HT-29 (cell line): ENCODE measurements at regions not wholly inside any gene's neighbourhood (a gene's known extent, or its start where the extent isn't known, plus 50 kb on each side); places are given as distances from the start of the nearest gene placed in this dataset.

Experiments
- DNase-seq: peaks from one replicate; pipeline ENCODE4 v3.0.0-alpha.2; 2015; ENCODE audit warnings: low spot score

DNA sequence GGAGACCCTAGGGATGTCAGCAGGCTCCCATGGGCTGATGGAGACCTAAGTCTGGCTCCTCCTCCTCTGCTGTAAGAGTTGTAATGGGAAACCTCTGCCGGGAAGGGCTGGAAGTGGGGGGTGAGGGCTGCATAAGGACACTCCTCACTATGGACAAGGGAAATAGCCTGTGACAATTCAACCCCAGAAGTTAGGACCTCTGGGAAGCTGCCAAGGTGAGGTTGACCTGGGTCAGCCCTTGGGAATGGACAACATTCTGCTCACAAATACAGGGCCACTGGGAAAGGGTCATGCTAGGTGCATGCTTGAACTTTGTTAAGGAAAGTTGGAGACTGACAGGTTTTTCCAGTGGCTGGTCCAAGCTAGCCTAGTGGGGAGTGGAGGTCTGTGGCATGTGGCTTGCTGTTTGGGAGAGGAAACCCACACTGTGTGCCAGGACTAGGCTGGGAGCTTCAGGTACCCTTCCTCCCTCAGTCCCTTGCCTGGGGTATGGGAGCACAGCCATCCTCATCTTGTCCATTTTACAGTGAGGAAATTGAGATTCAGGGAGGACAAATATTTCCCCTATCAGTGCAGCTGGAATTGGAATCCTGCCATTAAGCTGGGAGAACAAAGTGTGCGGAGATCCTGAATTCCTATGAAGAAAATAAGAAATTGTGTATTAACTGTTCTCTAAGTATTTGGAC lies 190.4 kb downstream of the SALL1 start:
- DNase-seq = no peak

DNA sequence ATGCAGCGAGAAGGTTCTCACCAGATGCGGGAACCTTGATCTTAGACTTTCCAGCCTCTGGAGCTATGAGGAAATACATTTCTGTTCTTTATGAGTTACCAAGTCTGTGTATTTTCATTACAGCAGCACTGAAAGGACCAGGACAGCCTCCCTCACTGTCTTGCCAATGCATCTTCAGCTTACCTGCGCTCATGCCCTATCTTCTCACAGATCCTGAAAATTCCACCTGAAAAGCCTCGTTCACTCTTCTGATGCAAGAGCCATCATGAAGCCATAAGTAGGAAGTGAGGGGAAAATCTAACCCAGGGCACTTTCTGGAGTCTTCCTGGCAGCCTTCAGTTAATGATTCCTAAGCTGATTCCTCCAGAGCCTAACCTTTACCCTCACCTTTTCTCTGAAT lies 194.0 kb downstream of the SALL1 start:
- DNase-seq = no peak

DNA sequence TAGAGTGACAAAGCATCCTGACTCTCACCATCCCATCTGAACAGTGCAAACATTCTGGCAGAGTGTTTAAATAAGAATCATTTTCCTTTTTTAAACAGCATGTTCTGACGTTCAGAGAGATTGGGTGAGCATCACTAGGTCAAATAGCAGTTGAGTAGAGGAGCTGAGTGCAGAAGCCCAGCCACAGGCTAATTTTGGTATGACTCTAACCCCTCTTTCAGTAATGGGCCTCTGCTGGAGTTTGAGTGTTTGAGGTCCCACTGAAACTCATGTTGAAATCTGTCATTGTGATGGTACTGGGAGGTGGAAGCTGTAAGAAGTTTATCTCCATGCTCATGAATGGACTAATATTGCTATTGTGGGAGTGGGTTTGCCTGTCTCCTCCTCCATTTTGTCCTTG lies 194.4 kb downstream of the SALL1 start:
- no peak for DNase-seq

DNA sequence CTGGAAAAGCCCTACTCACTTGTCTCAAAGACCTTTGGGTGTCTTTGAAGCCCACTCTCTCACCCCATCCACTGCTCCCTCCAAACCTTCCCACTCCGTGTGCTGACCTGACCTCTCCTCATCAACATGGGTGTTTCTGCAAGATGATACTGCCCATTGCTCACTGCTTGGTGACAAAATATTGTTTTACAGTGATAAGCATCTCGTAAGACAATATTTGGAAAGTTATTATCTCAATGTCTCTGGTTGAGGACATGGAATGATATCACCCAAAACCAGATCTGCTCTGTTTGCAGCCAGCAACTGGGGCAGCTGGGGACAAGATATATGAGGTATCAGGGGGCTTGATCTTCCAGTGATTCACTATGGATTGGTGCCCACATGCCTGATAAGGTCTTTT lies 195.8 kb downstream of the SALL1 start:
- DNase-seq = no peak

DNA sequence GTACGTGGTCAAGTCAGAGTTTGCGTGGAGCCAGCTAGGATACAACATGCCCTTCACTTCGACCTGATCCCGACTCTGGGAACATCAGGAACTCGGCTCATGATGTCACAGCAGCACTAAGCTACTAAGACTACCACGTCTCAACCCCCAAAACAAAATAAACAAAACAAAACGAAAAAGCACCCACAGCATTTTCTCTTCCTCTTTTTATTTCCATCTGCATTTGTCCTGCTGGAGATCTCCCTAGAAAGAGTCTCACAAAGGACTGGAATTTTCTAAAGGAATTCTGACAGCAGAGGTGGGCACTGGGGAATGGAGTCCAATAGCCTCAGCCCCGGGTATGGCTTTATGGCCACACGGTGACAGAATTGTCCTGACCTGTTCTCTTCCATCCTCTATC lies 196.6 kb downstream of the SALL1 start:
- no peak for DNase-seq

DNA sequence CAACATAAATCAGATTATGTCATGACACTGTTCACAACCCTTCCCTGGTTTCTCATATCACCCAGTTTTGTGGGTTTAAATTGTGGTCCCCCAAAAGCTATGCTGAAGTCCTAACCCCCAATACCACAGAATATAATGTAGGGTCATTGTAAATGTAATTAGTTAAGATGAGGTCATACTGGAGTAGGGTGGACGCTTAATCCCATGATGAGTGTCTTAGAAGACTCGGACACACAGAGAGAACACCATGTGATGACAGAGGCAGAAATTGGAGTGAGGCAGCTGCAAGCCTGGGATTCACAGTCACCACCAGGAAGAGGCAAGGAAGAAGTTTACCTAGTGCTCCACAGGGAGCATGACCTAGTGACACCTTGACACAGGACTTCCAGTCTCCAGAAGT lies 197.8 kb downstream of the SALL1 start:
- DNase-seq = no peak

DNA sequence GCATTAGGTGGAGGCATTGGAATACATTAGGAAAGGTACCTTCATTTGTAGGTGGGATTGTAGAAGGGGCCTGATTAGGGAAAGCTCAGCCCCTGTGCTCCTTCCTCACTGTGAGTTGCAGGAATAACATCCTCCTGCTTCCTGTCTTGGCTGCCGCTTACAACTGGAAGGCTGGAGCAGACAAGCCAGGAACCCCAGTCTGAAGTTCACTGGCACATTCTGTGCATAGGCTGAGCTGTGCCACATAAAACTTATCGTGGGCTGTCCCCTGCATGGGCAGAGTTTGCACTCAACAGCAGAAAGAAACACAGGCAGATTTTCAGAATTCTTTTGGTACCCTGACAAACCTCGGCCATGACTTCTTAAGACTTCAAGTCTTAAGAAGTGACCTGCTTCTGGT lies 200.1 kb downstream of the SALL1 start:
- DNase-seq = no peak

DNA sequence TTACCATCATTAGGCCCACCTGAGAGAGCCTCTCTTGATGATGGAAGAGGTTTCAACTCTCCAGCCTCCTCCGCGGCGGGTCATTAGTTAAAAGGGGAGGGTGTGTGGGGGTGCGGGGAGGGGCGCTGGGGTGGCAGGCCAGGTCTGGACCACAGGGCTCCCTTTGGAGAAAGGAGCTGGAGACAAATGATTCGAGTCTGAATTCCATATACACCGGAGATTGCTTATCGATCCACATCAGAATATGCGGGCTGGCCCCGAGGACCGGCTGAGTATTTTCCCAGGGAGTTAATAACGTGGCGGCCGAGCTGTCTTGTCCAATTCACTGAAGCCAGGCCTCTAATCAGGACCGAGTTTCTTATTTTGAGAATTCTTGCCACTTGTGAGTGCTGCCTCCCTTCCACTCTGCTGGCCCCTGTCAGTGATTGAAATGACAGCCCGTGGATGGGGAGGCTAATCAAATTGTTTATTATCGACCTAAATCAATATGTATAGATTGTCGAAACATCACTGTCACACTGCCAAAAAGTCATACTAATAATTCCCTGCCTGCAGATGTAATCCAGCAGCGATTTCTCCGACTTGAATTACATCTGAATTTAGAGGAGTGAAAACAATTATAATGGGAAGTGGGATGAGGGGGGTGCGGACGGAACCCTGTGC lies 202.7 kb downstream of the SALL1 start:
- DNase-seq = no peak

DNA sequence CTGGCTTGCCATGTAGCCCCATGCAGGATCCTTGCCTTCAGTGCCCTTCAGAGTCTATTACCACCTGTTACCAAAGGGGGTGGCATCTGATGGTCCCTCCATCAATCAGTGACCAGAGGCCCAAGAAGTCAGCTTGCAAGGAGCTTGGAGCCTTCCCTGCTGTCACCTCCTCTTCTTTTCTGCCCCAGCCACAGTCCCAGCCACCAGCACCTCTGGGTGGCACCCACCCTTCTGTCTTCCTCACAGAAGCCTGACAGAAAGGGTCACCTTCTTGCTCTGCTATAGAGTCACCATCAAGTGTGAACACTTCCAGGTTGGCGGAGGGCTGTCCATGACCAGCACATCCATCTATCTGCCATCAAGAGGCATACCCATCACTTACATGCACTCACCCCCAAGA lies 203.2 kb downstream of the SALL1 start:
- DNase-seq = no peak

DNA sequence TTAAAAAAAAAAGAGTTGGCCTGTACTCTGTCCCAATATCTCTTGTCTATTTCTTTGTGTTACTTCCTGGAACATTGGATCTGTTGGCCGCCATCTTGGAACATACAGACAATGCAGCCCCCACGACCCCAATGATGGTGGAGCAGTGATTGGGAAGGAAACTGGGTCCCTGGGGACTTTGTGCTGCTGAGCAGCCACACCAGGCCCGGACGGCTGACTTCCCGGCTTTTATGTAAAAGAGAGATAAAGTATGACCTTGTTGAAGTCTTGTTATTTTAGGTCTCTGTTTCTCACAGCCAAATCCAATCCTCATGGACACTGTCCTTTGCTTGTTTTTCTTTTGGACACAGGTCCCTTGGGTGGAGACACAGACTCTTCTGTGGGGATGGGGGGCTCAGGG lies 204.5 kb downstream of the SALL1 start:
- no peak for DNase-seq

DNA sequence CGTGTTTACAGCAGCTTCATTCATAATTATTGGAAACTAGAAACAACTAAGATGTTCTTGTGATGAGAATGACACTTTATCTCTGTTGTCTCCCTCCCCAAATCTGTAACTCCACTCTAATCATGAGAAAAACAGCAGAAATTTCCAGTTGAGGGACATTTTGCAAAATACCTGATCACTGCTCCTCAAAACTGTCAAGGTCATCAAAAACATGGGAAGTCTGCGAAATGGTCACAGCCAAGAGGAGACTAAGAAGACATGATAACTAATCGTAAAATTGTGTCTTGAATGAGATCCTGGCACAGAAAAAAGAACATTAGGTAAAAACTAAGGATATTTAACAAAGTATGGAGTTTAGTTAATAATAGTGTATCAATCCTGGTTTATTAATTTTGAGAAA lies 204.2 kb downstream of the CYLD start:
- DNase-seq = no peak

DNA sequence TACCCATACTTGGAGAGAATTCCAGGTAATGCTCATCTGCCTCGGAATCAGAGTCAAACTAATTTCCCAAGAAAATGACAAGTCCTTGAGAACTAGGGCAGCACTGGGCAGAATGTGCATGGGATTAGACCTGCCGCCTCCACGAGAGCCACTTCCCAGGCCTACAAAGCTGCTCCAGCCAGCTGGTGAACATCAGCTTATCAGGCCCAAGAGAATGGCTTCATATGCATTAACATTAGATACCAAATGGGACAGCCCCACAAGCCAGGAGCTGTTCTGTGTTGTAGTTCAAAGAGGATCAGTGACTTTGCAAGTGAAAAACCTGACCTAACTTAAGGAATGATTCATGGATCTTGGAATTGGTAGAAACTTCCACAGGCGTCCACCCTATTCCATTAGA lies 203.3 kb downstream of the CYLD start:
- no peak for DNase-seq

DNA sequence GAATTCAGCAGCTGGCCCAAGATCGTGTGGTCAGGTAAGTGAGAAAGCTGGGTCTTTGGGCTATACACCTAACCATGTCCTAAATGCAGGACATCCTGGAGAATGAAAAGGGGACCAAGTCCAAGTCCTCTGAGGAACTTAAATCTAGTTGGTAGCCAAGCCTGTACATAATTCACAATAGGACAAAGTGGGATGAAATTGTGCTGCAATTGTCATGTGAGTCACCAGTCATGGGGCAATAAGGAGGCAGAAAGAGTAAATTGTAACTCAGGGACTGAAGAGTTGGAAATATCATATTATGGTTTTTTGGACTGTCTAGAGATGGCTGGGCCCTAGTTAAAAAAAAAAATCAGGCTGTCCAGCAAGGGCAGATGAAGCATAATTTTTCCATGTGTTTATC lies 202.6 kb downstream of the CYLD start:
- DNase-seq = no peak

DNA sequence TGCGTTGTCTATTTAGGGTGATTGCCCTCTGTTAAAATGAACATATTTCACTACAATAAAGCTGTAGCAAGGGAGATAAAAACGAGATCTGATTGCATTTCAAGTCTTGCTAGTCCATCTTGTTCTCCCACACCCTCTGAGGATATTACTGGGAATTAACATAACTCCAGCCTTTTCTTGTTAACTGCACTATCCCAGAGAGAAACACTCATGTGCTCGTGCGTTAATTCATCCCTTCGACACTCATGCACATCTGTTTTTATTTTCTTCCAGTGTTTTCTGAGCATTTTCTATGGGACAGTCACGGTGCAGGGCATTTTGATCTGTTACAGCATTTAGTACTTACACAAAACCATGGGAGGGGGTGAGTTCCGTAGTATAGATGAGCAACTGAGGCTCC lies 202.1 kb downstream of the CYLD start:
- DNase-seq = no peak

DNA sequence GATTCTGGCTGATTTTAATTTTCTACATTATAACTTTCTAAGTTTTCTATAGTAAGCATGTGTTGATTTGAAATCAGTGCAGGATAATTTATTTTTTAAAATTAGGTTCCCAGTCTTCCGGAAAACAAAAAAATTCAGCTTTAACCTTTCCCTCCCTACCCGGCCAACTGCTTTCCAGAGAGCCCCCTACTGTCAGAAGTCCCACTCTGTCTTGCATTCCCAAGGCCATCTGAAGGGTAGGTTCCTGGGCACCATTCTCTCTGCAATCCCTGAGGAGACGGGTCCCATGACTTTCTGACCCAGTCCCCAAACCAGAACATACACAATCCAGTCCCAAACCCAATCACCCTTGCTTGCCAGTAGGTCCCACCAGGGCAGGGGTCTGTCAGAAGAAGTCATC lies 200.3 kb downstream of the CYLD start:
- DNase-seq = no peak

DNA sequence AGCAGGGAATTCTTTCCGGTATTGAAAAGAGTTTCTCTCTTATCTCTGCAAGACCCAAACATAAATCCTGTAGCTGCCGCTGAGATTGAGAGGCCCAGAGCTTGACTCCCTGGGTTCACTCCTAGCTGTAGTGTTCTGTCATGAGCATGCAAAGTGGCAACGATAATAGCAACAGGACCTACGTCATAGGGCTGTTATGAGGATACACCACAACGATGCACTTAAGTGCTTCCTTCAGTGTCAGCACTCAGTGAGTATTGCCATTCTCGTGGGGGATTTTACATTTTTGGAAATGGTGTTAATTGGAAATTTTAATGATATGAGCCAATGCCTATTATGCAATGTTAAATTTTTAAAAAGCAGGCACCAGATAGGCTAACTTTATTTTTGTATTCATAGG lies 199.8 kb downstream of the CYLD start:
- DNase-seq = no peak

DNA sequence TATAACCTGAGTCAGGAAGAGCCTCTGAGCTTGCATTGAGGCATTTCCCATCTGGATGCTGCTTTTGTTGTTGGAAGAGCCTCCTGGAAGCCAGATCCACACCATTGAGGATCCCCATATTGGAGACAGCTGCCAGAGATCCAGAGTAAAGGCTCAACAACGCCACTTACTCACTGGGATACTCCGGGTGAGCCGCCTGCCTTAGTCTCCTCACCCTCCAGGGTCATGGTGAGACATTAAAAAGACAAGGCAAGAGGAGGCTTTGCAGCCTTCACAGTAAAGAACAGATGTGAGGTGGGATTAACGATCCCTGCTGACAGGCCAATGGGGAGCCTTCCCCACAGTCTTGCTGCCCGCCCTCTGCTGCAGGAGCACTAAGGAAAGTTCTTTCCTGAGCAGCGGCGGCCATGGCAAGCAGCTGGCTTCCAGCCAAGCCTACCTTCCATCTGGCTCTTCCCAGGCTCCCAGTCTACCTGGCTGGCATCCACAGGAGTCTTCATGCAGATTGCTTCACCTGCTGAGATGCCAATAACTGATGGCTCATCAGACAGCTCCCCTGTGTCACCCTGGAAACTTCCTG lies 198.5 kb downstream of the CYLD start:
- peak; percentile 3 for DNase-seq

DNA sequence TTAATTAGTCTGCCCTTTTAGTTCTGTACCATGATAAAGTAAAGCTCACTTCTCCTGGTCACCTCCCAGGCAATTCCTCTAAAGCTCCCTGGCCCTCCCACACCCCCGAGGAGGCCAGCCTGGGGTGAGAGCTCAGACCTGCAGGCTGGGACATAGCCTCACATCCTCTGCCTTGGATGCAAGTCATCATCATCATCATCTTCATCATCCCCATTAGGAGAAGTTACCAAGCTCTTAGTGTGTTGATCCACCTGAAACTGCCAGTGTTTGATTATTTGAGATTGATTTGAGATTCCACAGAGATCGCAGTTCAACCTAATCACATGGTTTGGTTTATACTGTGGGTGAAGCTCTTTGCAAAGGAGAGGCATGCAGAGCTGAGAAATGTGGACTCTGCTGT lies 197.5 kb downstream of the CYLD start:
- no peak for DNase-seq

DNA sequence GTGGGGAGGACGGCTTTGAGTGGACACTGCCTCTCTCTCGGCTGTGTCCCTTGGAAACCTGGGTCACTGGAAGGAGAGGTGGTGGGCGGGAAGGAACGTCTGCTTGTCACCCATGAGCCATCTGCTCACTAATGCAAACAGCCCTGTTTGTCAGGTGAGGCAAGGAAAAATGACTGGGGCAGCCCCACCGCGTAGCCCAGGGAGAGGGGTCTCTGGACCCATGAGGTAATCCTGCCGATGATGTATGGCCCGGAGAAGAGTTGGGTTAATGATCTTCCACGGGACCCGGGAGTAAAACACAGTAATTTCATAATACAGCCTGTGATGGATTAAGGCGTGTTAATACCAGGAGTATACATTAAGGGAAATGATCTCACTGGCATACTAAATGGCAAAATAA lies 197.0 kb downstream of the CYLD start:
- no peak for DNase-seq

DNA sequence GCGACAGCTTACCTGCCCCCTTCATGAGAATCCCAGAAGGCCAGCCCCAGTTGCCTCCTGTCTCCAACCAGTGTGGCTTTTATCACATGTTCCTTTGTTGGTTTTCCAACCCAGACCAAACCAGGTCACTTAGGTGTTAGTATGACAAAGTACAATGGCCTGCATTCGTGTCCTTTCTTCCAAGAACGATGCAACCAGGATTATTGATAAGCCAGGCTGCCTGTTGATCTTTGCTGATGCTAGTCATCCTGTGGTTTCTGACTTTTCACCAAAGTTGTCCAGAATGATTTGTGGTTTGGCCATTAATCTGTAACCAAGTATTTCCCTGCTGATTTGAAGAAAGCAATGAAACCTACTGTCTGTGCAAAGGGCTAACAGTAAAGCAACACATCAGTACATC lies 191.4 kb downstream of the CYLD start:
- no peak for DNase-seq

DNA sequence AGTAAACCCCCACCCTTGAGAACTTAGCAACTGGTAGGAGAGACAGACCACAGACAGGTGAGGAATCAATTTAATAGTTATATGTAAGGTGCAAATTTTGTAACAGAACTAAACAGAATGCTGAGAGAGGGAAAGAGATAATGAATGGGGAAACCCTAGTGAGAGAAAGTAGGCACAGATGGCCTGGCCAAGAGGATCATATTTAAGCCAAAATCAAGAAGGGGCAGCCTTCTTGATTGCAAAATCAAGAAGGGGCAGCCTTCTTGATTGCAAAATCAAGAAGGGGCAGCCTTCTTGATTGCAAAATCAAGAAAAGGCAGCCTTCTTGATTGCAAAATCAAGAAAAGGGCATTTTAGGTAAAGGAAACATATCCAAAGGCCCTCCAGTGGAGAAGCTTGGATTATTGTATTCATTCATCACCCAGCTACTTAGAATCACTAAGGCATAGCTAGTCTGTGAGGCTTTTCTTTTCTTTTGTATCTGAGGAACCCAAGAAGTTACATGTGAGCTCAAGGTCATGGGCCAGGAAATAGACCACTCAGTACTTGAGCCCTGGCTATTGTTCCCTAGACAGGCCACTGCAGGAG lies 190.6 kb downstream of the CYLD start:
- DNase-seq = no peak

DNA sequence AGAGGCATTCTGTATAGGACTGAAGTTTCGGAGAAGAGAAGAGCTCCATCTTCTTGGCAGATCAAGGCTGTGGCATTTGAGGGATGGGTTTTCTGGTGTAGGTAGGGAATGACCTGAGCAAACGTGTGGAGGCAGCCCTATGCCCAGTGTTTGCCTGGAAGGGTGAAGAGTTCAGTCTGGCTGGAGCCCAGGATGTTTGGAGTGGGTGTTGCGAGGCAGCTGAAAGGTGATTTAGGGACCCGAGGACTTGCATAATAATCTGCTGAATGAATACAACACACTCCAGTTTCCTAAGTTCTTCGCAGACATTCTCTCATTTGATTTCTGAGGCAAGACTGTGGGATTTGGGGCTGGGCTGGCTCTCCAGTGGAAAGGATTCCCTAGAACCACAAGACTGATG lies 186.2 kb downstream of the CYLD start:
- no peak for DNase-seq

DNA sequence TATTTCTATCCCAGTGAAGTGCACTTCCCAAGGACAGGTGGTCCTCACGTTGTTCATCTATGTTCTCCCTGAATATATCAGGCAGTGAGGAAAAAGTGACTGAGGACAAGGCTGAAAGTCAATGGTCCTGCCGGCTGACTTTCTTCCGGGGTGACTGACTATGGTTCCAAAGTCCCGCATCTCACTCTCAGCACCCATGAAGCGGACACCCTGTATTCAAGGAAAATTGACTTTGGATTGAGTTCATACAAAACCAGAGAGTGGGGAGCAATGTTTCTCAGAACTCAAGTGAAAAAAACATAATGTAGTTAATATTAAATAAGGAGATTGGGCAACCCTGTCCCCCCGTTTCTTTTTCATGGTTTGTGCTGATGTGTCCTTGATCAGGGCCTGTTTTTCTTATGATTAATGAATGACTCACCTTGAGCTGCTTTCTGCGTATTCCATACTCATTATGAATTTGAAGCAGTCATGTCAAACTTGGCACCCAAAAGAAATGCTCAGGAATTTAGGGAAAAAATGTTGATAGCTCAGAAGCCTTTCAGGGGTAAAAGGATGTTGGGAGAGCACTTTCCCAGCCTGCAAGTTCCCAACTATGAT lies 184.0 kb downstream of the CYLD start:
- no peak for DNase-seq
